Stimulated activated CD8-positive, alpha-beta memory T cell treated with anti-CD3 and anti-CD28 coated beads, Interleukin-4, amount 100 ng/mL, for 24 hours (primary cell): ENCODE measurements at regions not wholly inside any gene's neighbourhood (a gene's known extent, or its start where the extent isn't known, plus 50 kb on each side); places are given as distances from the start of the nearest gene placed in this dataset.

Experiments used
- DNase-seq: peaks from one replicate; pipeline ENCODE4 v3.0.0-alpha.2; 2020; ENCODE audit warnings: low read depth

GRCh38 chr12:130216031-130216430 lies 53.8 kb downstream of the FZD10 start:
- no peak for DNase-seq

- no peak for DNase-seq
Measured at GRCh38 chr12:130218682-130219081, 56.4 kb downstream of the FZD10 start.

GRCh38 chr12:130219929-130220705 lies 57.9 kb downstream of the FZD10 start:
- no peak for DNase-seq

- no peak for DNase-seq
Measured at GRCh38 chr12:130220706-130221100, 58.4 kb downstream of the FZD10 start.

- DNase-seq: no peak
Measured at GRCh38 chr12:130222519-130223218, 60.4 kb downstream of the FZD10 start.

GRCh38 chr12:130223767-130224244 lies 61.5 kb downstream of the FZD10 start:
- DNase-seq: no peak

- no peak for DNase-seq
Measured at GRCh38 chr12:130224613-130225012, 62.3 kb downstream of the FZD10 start.

- no peak for DNase-seq
Measured at GRCh38 chr12:130225347-130225746, 63.1 kb downstream of the FZD10 start.

- no peak for DNase-seq
Measured at GRCh38 chr12:130226126-130226525, 63.9 kb downstream of the FZD10 start.

GRCh38 chr12:130226771-130227170 lies 64.5 kb downstream of the FZD10 start:
- DNase-seq: no peak

- DNase-seq: no peak
Measured at GRCh38 chr12:130227641-130228040, 65.4 kb downstream of the FZD10 start.

- DNase-seq: no peak
Measured at GRCh38 chr12:130236446-130236845, 74.2 kb downstream of the FZD10 start.

- no peak for DNase-seq
Measured at GRCh38 chr12:130240831-130241590, 78.7 kb downstream of the FZD10 start.

- no peak for DNase-seq
Measured at GRCh38 chr12:130242506-130242905, 80.2 kb downstream of the FZD10 start.

GRCh38 chr12:130245251-130245650 lies 83.0 kb downstream of the FZD10 start:
- DNase-seq: no peak

- no peak for DNase-seq
Measured at GRCh38 chr12:130246560-130246959, 84.3 kb downstream of the FZD10 start.

- no peak for DNase-seq
Measured at GRCh38 chr12:130247634-130248237, 85.5 kb downstream of the FZD10 start.

- DNase-seq: no peak
Measured at GRCh38 chr12:130249376-130249775, 87.1 kb downstream of the FZD10 start.

GRCh38 chr12:130251236-130251780 lies 86.4 kb upstream of the PIWIL1 start:
- DNase-seq: no peak

- DNase-seq: no peak
Measured at GRCh38 chr12:130253866-130254265, 83.8 kb upstream of the PIWIL1 start.

GRCh38 chr12:130254461-130255276 lies 83.0 kb upstream of the PIWIL1 start:
- DNase-seq: no peak
